Activated T-cell treated with anti-CD3 and anti-CD28 coated beads, Interleukin-2, amount 50 U/mL, for 72 hours (primary cell): ENCODE measurements at regions not wholly inside any gene's neighbourhood (a gene's known extent, or its start where the extent isn't known, plus 50 kb on each side); places are given as distances from the start of the nearest gene placed in this dataset.
"Not testable (repeated sequence)": the region's sequence is repeated elsewhere in the genome, so short reads cannot be mapped to it uniquely, and the experiment has no call there.

Experiments used
- ATAC-seq, 2 donors: fragments of 150-1000 bp; cut with Tn5 transposase; replicated peaks in 1 of 2; 2 replicates each; pipeline ENCODE4 v1.10.0; 2021; ENCODE audit warnings: moderate library complexity in 2 of 2, mild to moderate bottlenecking in 1 of 2
- DNase-seq, 2 donors: peaks; one replicate each; pipeline ENCODE4 v3.0.0; 2021 to 2022; ENCODE audit warnings: mixed read lengths in 1 of 2
- H3K27ac Mint-ChIP-seq: one replicate; pipeline ENCODE4 v1.8.0; 2022; ENCODE audit warnings: mild to moderate bottlenecking, moderate library complexity, mixed read lengths
- H3K27me3 Mint-ChIP-seq: one replicate; pipeline ENCODE4 v1.8.0; 2022; ENCODE audit warnings: low read depth, mixed read lengths
- H3K36me3 Mint-ChIP-seq, 2 donors: one replicate each; pipeline ENCODE4 v1.8.0; 2022; ENCODE audit warnings: mixed read lengths in 2 of 2, mild to moderate bottlenecking in 1 of 2; ENCODE audit not compliant: insufficient read depth in 2 of 2
- H3K4me1 Mint-ChIP-seq: one replicate; pipeline ENCODE4 v1.8.0; 2022; ENCODE audit warnings: low read depth, mixed read lengths
- H3K4me3 Mint-ChIP-seq, 2 donors: one replicate each; pipeline ENCODE4 v1.8.0; 2022; ENCODE audit warnings: mild to moderate bottlenecking in 2 of 2, mixed read lengths in 2 of 2, moderate library complexity in 2 of 2
- H3K9me3 Mint-ChIP-seq, 2 donors: one replicate each; pipeline ENCODE4 v1.8.0; 2022; ENCODE audit warnings: mixed read lengths in 2 of 2

GRCh38 chr1:149157409-149157808 lies 54.1 kb upstream of the NBPF9 start:
- DNase-seq, H3K36me3 Mint-ChIP-seq, ATAC-seq, H3K4me1 Mint-ChIP-seq, H3K27me3 Mint-ChIP-seq, H3K9me3 Mint-ChIP-seq: not testable (repeated sequence)
- H3K4me3 Mint-ChIP-seq, result peak overlapping the region; percentile 52 to 77
- peak overlapping the region; percentile 57 for H3K27ac Mint-ChIP-seq

- H3K36me3 Mint-ChIP-seq, H3K27me3 Mint-ChIP-seq, ATAC-seq, H3K4me1 Mint-ChIP-seq, H3K9me3 Mint-ChIP-seq, DNase-seq, H3K27ac Mint-ChIP-seq: not testable (repeated sequence)
- H3K4me3 Mint-ChIP-seq, result peak overlapping the region; percentile 17 to 46
Observed at GRCh38 chr1:149158308-149158707, 55.0 kb upstream of the NBPF9 start.

- not testable (repeated sequence) for H3K36me3 Mint-ChIP-seq, H3K4me1 Mint-ChIP-seq, H3K27me3 Mint-ChIP-seq, H3K27ac Mint-ChIP-seq, H3K4me3 Mint-ChIP-seq, H3K9me3 Mint-ChIP-seq, DNase-seq
- ATAC-seq, result peak; percentile 73 to 82
Observed at GRCh38 chr1:149163063-149163444, 59.7 kb upstream of the NBPF9 start.

- Mint-ChIP-seq H3K4me3 (peak overlapping the region in 1 of 2 donors; percentile 83), H3K27ac (peak overlapping the region; percentile 72)
- H3K36me3 Mint-ChIP-seq, H3K4me1 Mint-ChIP-seq, ATAC-seq, H3K9me3 Mint-ChIP-seq, H3K27me3 Mint-ChIP-seq: not testable (repeated sequence)
- peak; percentile 4 to 14 for DNase-seq
Observed at GRCh38 chr1:149174765-149175164, 71.4 kb upstream of the NBPF9 start.

GRCh38 chr1:149175812-149176211 lies 72.5 kb upstream of the NBPF9 start:
- not testable (repeated sequence) for H3K36me3 Mint-ChIP-seq, H3K9me3 Mint-ChIP-seq, H3K27me3 Mint-ChIP-seq, ATAC-seq, H3K27ac Mint-ChIP-seq, H3K4me1 Mint-ChIP-seq
- peak overlapping the region in 1 of 2 donors; percentile 25 for H3K4me3 Mint-ChIP-seq
- DNase-seq, result peak in 1 of 2 donors; percentile 9

GRCh38 chr1:149176453-149177316 lies 73.3 kb upstream of the NBPF9 start:
- Mint-ChIP-seq H3K27ac (peak overlapping the region; percentile 97), H3K4me3 (peak overlapping the region; percentile 81 to 96)
- not testable (repeated sequence) for H3K9me3 Mint-ChIP-seq, H3K4me1 Mint-ChIP-seq, ATAC-seq, H3K36me3 Mint-ChIP-seq, H3K27me3 Mint-ChIP-seq
- peak; percentile 58 to 71 for DNase-seq

GRCh38 chr1:149190742-149191141 lies 87.4 kb upstream of the NBPF9 start:
- H3K9me3 Mint-ChIP-seq, ATAC-seq, H3K27me3 Mint-ChIP-seq, DNase-seq, H3K36me3 Mint-ChIP-seq, H3K27ac Mint-ChIP-seq, H3K4me1 Mint-ChIP-seq: not testable (repeated sequence)
- H3K4me3 Mint-ChIP-seq, result peak overlapping the region in 1 of 2 donors; percentile 27

GRCh38 chr1:149196651-149197050 lies 93.3 kb upstream of the NBPF9 start:
- ATAC-seq, H3K27ac Mint-ChIP-seq, H3K4me3 Mint-ChIP-seq, DNase-seq, H3K36me3 Mint-ChIP-seq, H3K9me3 Mint-ChIP-seq, H3K27me3 Mint-ChIP-seq, H3K4me1 Mint-ChIP-seq: not testable (repeated sequence)

- H3K27ac Mint-ChIP-seq, H3K4me1 Mint-ChIP-seq, H3K36me3 Mint-ChIP-seq, DNase-seq, H3K9me3 Mint-ChIP-seq, H3K4me3 Mint-ChIP-seq, H3K27me3 Mint-ChIP-seq: not testable (repeated sequence)
- peak in 1 of 2 donors; percentile 54 for ATAC-seq
Observed at GRCh38 chr1:149200567-149200966, 97.2 kb upstream of the NBPF9 start.

GRCh38 chr1:149202283-149202682 lies 98.9 kb upstream of the NBPF9 start:
- not testable (repeated sequence) for H3K27ac Mint-ChIP-seq, ATAC-seq

GRCh38 chr1:149204396-149204795 lies 101.0 kb upstream of the NBPF9 start:
- not testable (repeated sequence) for H3K4me1 Mint-ChIP-seq, H3K9me3 Mint-ChIP-seq, H3K27ac Mint-ChIP-seq, ATAC-seq, DNase-seq, H3K27me3 Mint-ChIP-seq, H3K4me3 Mint-ChIP-seq, H3K36me3 Mint-ChIP-seq

More at GRCh38 chr1:149202283-149202682, 98.9 kb upstream of the NBPF9 start:
- H3K9me3 Mint-ChIP-seq, H3K4me1 Mint-ChIP-seq, H3K27me3 Mint-ChIP-seq, H3K4me3 Mint-ChIP-seq, H3K36me3 Mint-ChIP-seq, DNase-seq: not testable (repeated sequence)

GRCh38 chr1:149208836-149209235 lies 105.5 kb upstream of the NBPF9 start:
- DNase-seq, ATAC-seq, H3K27ac Mint-ChIP-seq, H3K27me3 Mint-ChIP-seq, H3K36me3 Mint-ChIP-seq, H3K4me1 Mint-ChIP-seq, H3K9me3 Mint-ChIP-seq, H3K4me3 Mint-ChIP-seq: not testable (repeated sequence)

GRCh38 chr1:149211757-149212420 lies 108.5 kb upstream of the NBPF9 start:
- not testable (repeated sequence) for DNase-seq, H3K4me1 Mint-ChIP-seq, H3K27me3 Mint-ChIP-seq, H3K36me3 Mint-ChIP-seq, H3K9me3 Mint-ChIP-seq, H3K27ac Mint-ChIP-seq, ATAC-seq, H3K4me3 Mint-ChIP-seq
